HCT116 (cell line): ENCODE measurements at regions not wholly inside any gene's neighbourhood (a gene's known extent, or its start where the extent isn't known, plus 50 kb on each side); places are given as distances from the start of the nearest gene placed in this dataset.

Source experiments
- CBX3 ChIP-seq: IDR thresholded peaks from 2 replicates; pipeline ENCODE4 v1.6.1; 2012; ENCODE audit warnings: low read depth
- CEBPB ChIP-seq: IDR thresholded peaks from 2 replicates; pipeline ENCODE4 v1.6.1; 2012; ENCODE audit warnings: low read depth
- EGR1 ChIP-seq: IDR thresholded peaks from 2 replicates; pipeline ENCODE4 v1.6.1; 2012; ENCODE audit warnings: low read depth
- EZH2 ChIP-seq: fragments of 200-600 bp; sonication (generic); IDR thresholded peaks from 2 replicates; pipeline ENCODE4 v1.6.1; 2017; ENCODE audit warnings: antibody characterized with exemption, mixed run types
- FOSL1 ChIP-seq: IDR thresholded peaks from 2 replicates; pipeline ENCODE4 v1.6.1; 2012; ENCODE audit warnings: low read depth
- JUND ChIP-seq: IDR thresholded peaks from 2 replicates; pipeline ENCODE4 v1.6.1; 2012
- POLR2A ChIP-seq: IDR thresholded peaks from 2 replicates; pipeline ENCODE4 v1.7.0; 2011; ENCODE audit warnings: borderline replicate concordance; ENCODE audit not compliant: insufficient read depth, insufficient read length; ENCODE audit errors: extremely low read depth
- RAD21 ChIP-seq: IDR thresholded peaks from 2 replicates; pipeline ENCODE4 v1.6.1; 2012; ENCODE audit warnings: low read depth, mild to moderate bottlenecking
- YY1 ChIP-seq: IDR thresholded peaks from 2 replicates; pipeline ENCODE4 v1.6.1; 2011; ENCODE audit warnings: low read length, low read depth, moderate library complexity, mild to moderate bottlenecking; ENCODE audit not compliant: insufficient replicate concordance; ENCODE audit errors: extremely low read depth
- TF ChIP-seq, protein P1 (sequence below), 3 experiments: fragments of 200-600 bp in 1 of 3; sonication (generic) in 1 of 3; IDR thresholded peaks in 2 of 3; conservative IDR thresholded peaks in 1 of 3; 2 replicates each; pipeline ENCODE4 v1.5.1; 2012 to 2017; ENCODE audit warnings: low read depth in 2 of 3, low read length in 2 of 3, antibody characterized with exemption in 1 of 3, borderline replicate concordance in 1 of 3, control low read depth in 1 of 3, mild to moderate bottlenecking in 1 of 3, mixed read lengths in 1 of 3, mixed run types in 1 of 3, moderate library complexity in 1 of 3; ENCODE audit not compliant: insufficient read depth in 1 of 3

DNA sequence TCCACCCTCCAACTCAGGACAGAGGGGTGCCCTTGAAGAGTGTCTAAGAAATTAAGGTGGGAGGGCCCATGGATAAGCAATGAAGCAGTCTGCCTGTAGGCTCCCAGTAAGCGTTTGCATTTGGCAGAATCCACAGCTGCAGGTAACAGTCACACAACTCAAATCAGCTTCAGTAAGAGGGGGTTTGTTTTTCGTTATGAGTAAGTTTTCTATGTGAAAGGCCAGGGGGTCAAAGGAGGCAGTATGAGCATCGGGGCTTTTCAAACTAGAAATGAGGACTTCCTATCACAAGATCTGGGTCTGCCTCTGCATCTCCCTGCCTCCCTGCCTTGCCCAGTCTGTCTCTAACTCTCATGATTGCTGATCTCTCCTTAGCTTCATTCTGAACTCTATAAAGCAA is 128.1 kb upstream of the CCL2 start:
- TF ChIP-seq CBX3, result no peak
- no peak for TF ChIP-seq JUND
- TF ChIP-seq, protein P1, sequence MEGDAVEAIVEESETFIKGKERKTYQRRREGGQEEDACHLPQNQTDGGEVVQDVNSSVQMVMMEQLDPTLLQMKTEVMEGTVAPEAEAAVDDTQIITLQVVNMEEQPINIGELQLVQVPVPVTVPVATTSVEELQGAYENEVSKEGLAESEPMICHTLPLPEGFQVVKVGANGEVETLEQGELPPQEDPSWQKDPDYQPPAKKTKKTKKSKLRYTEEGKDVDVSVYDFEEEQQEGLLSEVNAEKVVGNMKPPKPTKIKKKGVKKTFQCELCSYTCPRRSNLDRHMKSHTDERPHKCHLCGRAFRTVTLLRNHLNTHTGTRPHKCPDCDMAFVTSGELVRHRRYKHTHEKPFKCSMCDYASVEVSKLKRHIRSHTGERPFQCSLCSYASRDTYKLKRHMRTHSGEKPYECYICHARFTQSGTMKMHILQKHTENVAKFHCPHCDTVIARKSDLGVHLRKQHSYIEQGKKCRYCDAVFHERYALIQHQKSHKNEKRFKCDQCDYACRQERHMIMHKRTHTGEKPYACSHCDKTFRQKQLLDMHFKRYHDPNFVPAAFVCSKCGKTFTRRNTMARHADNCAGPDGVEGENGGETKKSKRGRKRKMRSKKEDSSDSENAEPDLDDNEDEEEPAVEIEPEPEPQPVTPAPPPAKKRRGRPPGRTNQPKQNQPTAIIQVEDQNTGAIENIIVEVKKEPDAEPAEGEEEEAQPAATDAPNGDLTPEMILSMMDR (IDR thresholded peaks at IDR 0.05 in 2 of 3, conservative IDR thresholded peaks at IDR 0.05 in 1 of 3; ENCODE audit: borderline replicate concordance in 1 of 3, insufficient read depth in 1 of 3, low read depth in 2 of 3, low read length in 2 of 3), result no peak
- TF ChIP-seq YY1, result no peak
- no peak for TF ChIP-seq CEBPB
- TF ChIP-seq POLR2A, result no peak
- no peak for TF ChIP-seq FOSL1
- TF ChIP-seq RAD21, result no peak
- no peak for TF ChIP-seq EGR1
- TF ChIP-seq EZH2, result no peak
